H9 (cell line): ENCODE measurements at regions not wholly inside any gene's neighbourhood (a gene's known extent, or its start where the extent isn't known, plus 50 kb on each side); places are given as distances from the start of the nearest gene placed in this dataset.
A peak's percentile ranks its signal among the peaks of the same experiment; 100 is the strongest.

Experiments used
- DNase-seq: peaks from one replicate; pipeline ENCODE4 v3.0.0-alpha.2; 2017
- H2AFZ ChIP-seq: one replicate; pipeline ENCODE4 v1.6.1; 2013; ENCODE audit warnings: mild to moderate bottlenecking, low read length, control low read depth, moderate library complexity
- H2AK5ac ChIP-seq: 2 replicates; pipeline ENCODE4 v1.6.1; 2013; ENCODE audit warnings: low read length, control low read depth, mixed read lengths; ENCODE audit not compliant: insufficient read length
- H2BK120ac ChIP-seq: one replicate; pipeline ENCODE4 v1.6.1; 2013; ENCODE audit warnings: low read depth, mild to moderate bottlenecking, low read length, control low read depth, inconsistent platforms; ENCODE audit not compliant: poor library complexity, severe bottlenecking
- H2BK12ac ChIP-seq: 2 replicates; pipeline ENCODE4 v1.6.1; 2013; ENCODE audit warnings: low read length, control low read depth, mixed read lengths, low read depth; ENCODE audit not compliant: insufficient read length
- H2BK15ac ChIP-seq: 2 replicates; pipeline ENCODE4 v1.6.1; 2013; ENCODE audit warnings: low read depth, low read length, control low read depth
- H2BK20ac ChIP-seq: one replicate; pipeline ENCODE4 v1.6.1; 2013; ENCODE audit warnings: low read depth, mild to moderate bottlenecking, low read length, control low read depth, inconsistent platforms; ENCODE audit not compliant: poor library complexity, severe bottlenecking
- H2BK5ac ChIP-seq: 2 replicates; pipeline ENCODE4 v1.6.1; 2013; ENCODE audit warnings: low read length, control low read depth, mixed read lengths; ENCODE audit not compliant: insufficient read length
- H3K14ac ChIP-seq: 2 replicates; pipeline ENCODE4 v1.6.1; 2013; ENCODE audit warnings: low read length, control low read depth; ENCODE audit not compliant: insufficient read depth
- H3K18ac ChIP-seq: 2 replicates; pipeline ENCODE4 v1.6.1; 2013; ENCODE audit warnings: low read depth, mild to moderate bottlenecking, mixed read lengths, low read length, control low read depth; ENCODE audit not compliant: insufficient read length
- H3K23ac ChIP-seq: 2 replicates; pipeline ENCODE4 v1.6.1; 2013; ENCODE audit warnings: low read length, control low read depth, mixed read lengths, low read depth; ENCODE audit not compliant: insufficient read length
- H3K23me2 ChIP-seq: 2 replicates; pipeline ENCODE4 v1.6.1; 2013; ENCODE audit warnings: low read depth, mild to moderate bottlenecking, mixed read lengths, low read length, control low read depth; ENCODE audit not compliant: insufficient read length, poor library complexity, severe bottlenecking
- H3K27ac ChIP-seq: 2 replicates; pipeline ENCODE4 v1.5.1; 2013; ENCODE audit warnings: low read length, control low read depth, mixed read lengths, low read depth; ENCODE audit not compliant: insufficient read length
- H3K27me3 ChIP-seq: 2 replicates; pipeline ENCODE4 v1.6.1; 2013; ENCODE audit warnings: low read length, control low read depth, inconsistent platforms; ENCODE audit not compliant: insufficient read depth
- H3K4ac ChIP-seq: 2 replicates; pipeline ENCODE4 v1.6.1; 2013; ENCODE audit warnings: low read depth, mild to moderate bottlenecking, control low read depth, inconsistent platforms, low read length, moderate library complexity
- H3K4me1 ChIP-seq: 2 replicates; pipeline ENCODE4 v1.6.1; 2013; ENCODE audit warnings: low read length, control low read depth, inconsistent platforms; ENCODE audit not compliant: insufficient read depth
- H3K4me2 ChIP-seq: 2 replicates; pipeline ENCODE4 v1.6.1; 2013; ENCODE audit warnings: low read length, control low read depth, mixed read lengths; ENCODE audit not compliant: insufficient read length, insufficient read depth
- H3K56ac ChIP-seq: 2 replicates; pipeline ENCODE4 v1.6.1; 2013; ENCODE audit warnings: low read depth, mild to moderate bottlenecking, mixed read lengths, low read length, control low read depth; ENCODE audit not compliant: insufficient read length
- H3K79me1 ChIP-seq: 2 replicates; pipeline ENCODE4 v1.6.1; 2013; ENCODE audit warnings: low read depth, mild to moderate bottlenecking, moderate library complexity, low read length, control low read depth, inconsistent platforms; ENCODE audit not compliant: insufficient read depth, poor library complexity, severe bottlenecking
- H3K79me2 ChIP-seq: 2 replicates; pipeline ENCODE4 v1.6.1; 2013; ENCODE audit warnings: low read length, control low read depth, inconsistent platforms; ENCODE audit not compliant: insufficient read depth
- H3K9ac ChIP-seq: 2 replicates; pipeline ENCODE4 v1.6.1; 2013; ENCODE audit warnings: low read length, control low read depth, mixed read lengths; ENCODE audit not compliant: insufficient read length; ENCODE audit errors: extremely low read depth
- H3K9me3 ChIP-seq: one replicate; pipeline ENCODE4 v1.6.1; 2013; ENCODE audit warnings: low read depth, low read length, inconsistent platforms; ENCODE audit not compliant: control insufficient read depth
- H3T11ph ChIP-seq: one replicate; pipeline ENCODE4 v1.6.1; 2013; ENCODE audit warnings: mild to moderate bottlenecking, low read length, control low read depth, inconsistent platforms
- H4K20me1 ChIP-seq: one replicate; pipeline ENCODE4 v1.6.1; 2013; ENCODE audit not compliant: control insufficient read depth, insufficient read length, insufficient read depth
- H4K5ac ChIP-seq: 2 replicates; pipeline ENCODE4 v1.6.1; 2013; ENCODE audit warnings: low read depth, mild to moderate bottlenecking, mixed read lengths, low read length, control low read depth; ENCODE audit not compliant: insufficient read length
- H4K8ac ChIP-seq: replicated peaks from 2 replicates; pipeline ENCODE4 v1.6.1; 2013; ENCODE audit warnings: low read length, control low read depth, mixed read lengths, low read depth; ENCODE audit not compliant: insufficient read length
- H4K91ac ChIP-seq: 2 replicates; pipeline ENCODE4 v1.6.1; 2013; ENCODE audit warnings: low read depth, mild to moderate bottlenecking, moderate library complexity, mixed read lengths, low read length, control low read depth; ENCODE audit not compliant: insufficient read length
- H3K27ac Mint-ChIP-seq, 3 experiments: 2 replicates in 2 of 3; 3 replicates in 1 of 3; pipeline ENCODE4 v1.8.0; 2020 to 2021; ENCODE audit warnings: mixed read lengths in 3 of 3, mild to moderate bottlenecking in 1 of 3, moderate library complexity in 1 of 3
- H3K27me3 Mint-ChIP-seq: 2 replicates; pipeline ENCODE4 v1.8.0; 2021; ENCODE audit warnings: low read depth, mild to moderate bottlenecking, moderate library complexity, mixed read lengths
- H3K36me3 Mint-ChIP-seq, 3 experiments: 2 replicates in 2 of 3; 3 replicates in 1 of 3; pipeline ENCODE4 v1.8.0; 2020 to 2021; ENCODE audit warnings: low read depth in 3 of 3, mixed read lengths in 3 of 3; ENCODE audit not compliant: insufficient read depth in 1 of 3
- H3K4me1 Mint-ChIP-seq, 2 experiments: 2 replicates each; pipeline ENCODE4 v1.8.0; 2020; ENCODE audit warnings: mixed read lengths in 2 of 2
- H3K4me3 Mint-ChIP-seq, 2 experiments: 2 replicates in 1 of 2; 3 replicates in 1 of 2; pipeline ENCODE4 v1.8.0; 2020 to 2021; ENCODE audit warnings: mild to moderate bottlenecking in 2 of 2, mixed read lengths in 2 of 2, moderate library complexity in 1 of 2
- H3K9me3 Mint-ChIP-seq, 2 experiments: 2 replicates in 1 of 2; 3 replicates in 1 of 2; pipeline ENCODE4 v1.8.0; 2020; ENCODE audit warnings: mild to moderate bottlenecking in 2 of 2, mixed read lengths in 2 of 2, moderate library complexity in 1 of 2
- CTCF ChIP-seq: fragments of 200-600 bp; sonication (generic); conservative IDR thresholded peaks from 3 replicates; pipeline ENCODE4 v1.8.0; 2021; ENCODE audit warnings: antibody characterized with exemption, mild to moderate bottlenecking
- WGBS: extraction: QIAGEN DNeasy Blood & Tissue Kit; methylation state at CpG from one replicate; pipeline ENCODE4 v1.1.7; 2013; ENCODE audit warnings: missing lambda C conversion rate, low lambda C conversion rate, mixed read lengths; ENCODE audit not compliant: insufficient read length; ENCODE audit errors: extremely low coverage; 5-methylcytosine and 5-hydroxymethylcytosine counted together

DNA sequence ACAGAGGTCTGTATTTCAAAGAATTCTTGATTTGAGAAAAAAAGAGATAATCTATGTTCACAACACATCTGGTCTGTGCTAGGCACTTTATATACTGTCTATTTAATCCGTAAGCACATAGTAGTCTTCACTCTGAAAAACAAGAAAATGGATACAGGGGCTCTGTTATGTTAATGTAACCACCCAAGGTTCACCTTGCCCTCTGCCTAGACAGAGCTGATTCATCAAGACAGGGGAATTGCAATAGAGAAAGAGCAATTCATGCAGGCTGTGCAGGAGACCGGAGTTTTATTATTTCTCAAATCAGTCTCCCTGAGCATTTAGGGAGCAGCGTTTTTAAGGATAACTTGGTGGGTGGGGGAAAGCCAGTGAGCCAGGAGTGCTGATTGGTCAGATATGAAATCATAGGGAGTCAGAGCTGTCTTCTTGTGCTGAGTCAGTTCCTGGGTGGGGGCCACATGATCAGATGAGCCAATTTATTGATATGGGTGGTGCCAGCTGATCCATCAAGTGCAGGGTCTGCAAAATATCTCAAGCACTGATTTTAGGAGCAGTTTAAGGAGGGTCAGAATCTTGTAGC is 92.9 kb upstream of the TNIP3 start:
- no peak overlapping the region for H2BK20ac ChIP-seq
- H3T11ph ChIP-seq: no peak overlapping the region
- H3K4me2 ChIP-seq: no peak overlapping the region
- no peaks in the 10 kb centered on the region for H3K9me3 ChIP-seq
- Mint-ChIP-seq H3K36me3 (peaks cover 0 to 1% (median 0%) of the 10 kb centered on the region in 3 experiments; a peak in 1 of 7 replicates), H3K4me3 (no peak overlapping the region), H3K27me3 (no peaks in the 10 kb centered on the region), H3K27ac (peak overlapping the region in 1 of 3 experiments; percentile 63; a peak in 1 of 7 replicates), H3K4me1 (peaks cover 6 to 9% of the 10 kb centered on the region in 2 experiments; a peak in 3 of 4 replicates), H3K9me3 (peaks cover 0 to 2% of the 10 kb centered on the region in 2 experiments; a peak in 1 of 5 replicates)
- H4K20me1 ChIP-seq: no peaks in the 10 kb centered on the region
- H3K23ac ChIP-seq: no peak overlapping the region
- no peaks in the 10 kb centered on the region for H3K4me1 ChIP-seq
- no peak overlapping the region for H4K5ac ChIP-seq
- no peak overlapping the region for H2BK15ac ChIP-seq
- H2BK5ac ChIP-seq: no peak overlapping the region
- no peak overlapping the region for H3K56ac ChIP-seq
- no peak for TF ChIP-seq CTCF
- H3K79me1 ChIP-seq: no peaks in the 10 kb centered on the region
- H3K18ac ChIP-seq: no peak overlapping the region
- H3K9ac ChIP-seq: no peak overlapping the region
- WGBS: no CpG with 5 or more reads among the region's 3 CpGs
- H3K79me2 ChIP-seq: no peaks in the 10 kb centered on the region
- no peak overlapping the region for H2AK5ac ChIP-seq
- H3K4ac ChIP-seq: no peak overlapping the region
- DNase-seq: no peak
- H2AFZ ChIP-seq: no peak overlapping the region
- no peak overlapping the region for H3K27ac ChIP-seq
- no peak overlapping the region for H2BK12ac ChIP-seq
- H4K8ac ChIP-seq: no peak overlapping the region
- H3K27me3 ChIP-seq: no peaks in the 10 kb centered on the region
- no peak overlapping the region for H2BK120ac ChIP-seq
- H3K14ac ChIP-seq: no peak overlapping the region
- H3K23me2 ChIP-seq: no peaks in the 10 kb centered on the region
- no peak overlapping the region for H4K91ac ChIP-seq
